Uterus (tissue), 2 donors: ENCODE measurements at regions not wholly inside any gene's neighbourhood (a gene's known extent, or its start where the extent isn't known, plus 50 kb on each side); places are given as distances from the start of the nearest gene placed in this dataset.

Experiments
- POLR2A ChIP-seq, 2 donors: fragments of 450-650 bp; IDR thresholded peaks; one replicate each; pipeline ENCODE4 v1.6.1; 2016; ENCODE audit warnings: antibody characterized with exemption in 2 of 2, mild to moderate bottlenecking in 1 of 2, moderate library complexity in 1 of 2
- TF ChIP-seq, protein P1 (sequence below), 4 experiments: fragments of 200-600 bp in 2 of 4; fragments of 450-650 bp in 2 of 4; sonication (generic) in 2 of 4; IDR thresholded peaks; one replicate each; pipeline ENCODE4 v1.5.1; 2016 to 2019; ENCODE audit warnings: antibody characterized with exemption in 4 of 4, mild to moderate bottlenecking in 2 of 4, moderate library complexity in 1 of 4

DNA sequence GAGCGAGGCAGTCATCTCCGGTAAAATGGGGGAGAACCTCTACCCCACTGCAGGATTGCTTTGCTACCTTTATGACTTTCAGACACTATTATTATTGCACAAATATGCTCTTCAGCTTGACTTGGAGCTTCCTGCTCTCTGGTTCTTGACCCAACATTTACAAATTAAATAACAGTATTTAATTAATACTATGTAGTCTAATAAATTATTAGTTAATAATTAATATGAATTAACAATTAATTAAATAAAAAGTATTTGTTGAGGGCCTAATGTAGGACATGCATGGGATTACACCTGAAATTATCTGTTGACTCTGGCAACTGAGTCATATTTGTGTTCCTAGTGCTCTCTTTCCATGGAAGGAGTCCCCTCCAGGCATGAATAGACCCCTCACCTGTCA, 359.9 kb downstream of the SIPA1L2 start:
- TF ChIP-seq, protein P1, sequence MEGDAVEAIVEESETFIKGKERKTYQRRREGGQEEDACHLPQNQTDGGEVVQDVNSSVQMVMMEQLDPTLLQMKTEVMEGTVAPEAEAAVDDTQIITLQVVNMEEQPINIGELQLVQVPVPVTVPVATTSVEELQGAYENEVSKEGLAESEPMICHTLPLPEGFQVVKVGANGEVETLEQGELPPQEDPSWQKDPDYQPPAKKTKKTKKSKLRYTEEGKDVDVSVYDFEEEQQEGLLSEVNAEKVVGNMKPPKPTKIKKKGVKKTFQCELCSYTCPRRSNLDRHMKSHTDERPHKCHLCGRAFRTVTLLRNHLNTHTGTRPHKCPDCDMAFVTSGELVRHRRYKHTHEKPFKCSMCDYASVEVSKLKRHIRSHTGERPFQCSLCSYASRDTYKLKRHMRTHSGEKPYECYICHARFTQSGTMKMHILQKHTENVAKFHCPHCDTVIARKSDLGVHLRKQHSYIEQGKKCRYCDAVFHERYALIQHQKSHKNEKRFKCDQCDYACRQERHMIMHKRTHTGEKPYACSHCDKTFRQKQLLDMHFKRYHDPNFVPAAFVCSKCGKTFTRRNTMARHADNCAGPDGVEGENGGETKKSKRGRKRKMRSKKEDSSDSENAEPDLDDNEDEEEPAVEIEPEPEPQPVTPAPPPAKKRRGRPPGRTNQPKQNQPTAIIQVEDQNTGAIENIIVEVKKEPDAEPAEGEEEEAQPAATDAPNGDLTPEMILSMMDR (IDR thresholded peaks at IDR 0.05), result no peak
- TF ChIP-seq POLR2A (IDR thresholded peaks at IDR 0.05), result no peak
